Upper lobe of left lung (tissue), 6 donors: ENCODE measurements at regions not wholly inside any gene's neighbourhood (a gene's known extent, or its start where the extent isn't known, plus 50 kb on each side); places are given as distances from the start of the nearest gene placed in this dataset.

Source experiments
- ATAC-seq, 2 donors: fragments of 200-7000 bp; cut with Tn5 transposase; one replicate each; pipeline ENCODE4 v1.9.1; 2022; ENCODE audit warnings: mild to moderate bottlenecking in 2 of 2, moderate library complexity in 2 of 2; ENCODE audit not compliant: low FRiP score in 2 of 2
- DNase-seq, 2 donors: peaks; one replicate each; pipeline ENCODE4 v3.0.0-alpha.2; 2019 to 2020
- H3K27ac ChIP-seq, 4 donors: fragments of 200-600 bp; sonication (generic); one replicate each; pipeline ENCODE4 v1.5.1; 2016 to 2019
- H3K27me3 ChIP-seq, 4 donors: fragments of 200-600 bp; sonication (generic); one replicate each; pipeline ENCODE4 v1.5.1; 2017 to 2019
- H3K36me3 ChIP-seq, 4 donors: fragments of 200-600 bp; sonication (generic); one replicate each; pipeline ENCODE4 v1.5.1; 2016 to 2019
- H3K4me1 ChIP-seq, 4 donors: fragments of 200-600 bp; sonication (generic); one replicate each; pipeline ENCODE4 v1.5.1; 2018 to 2019
- H3K4me3 ChIP-seq, 4 donors: fragments of 200-600 bp; sonication (generic); one replicate each; pipeline ENCODE4 v1.5.1; 2017 to 2019; ENCODE audit warnings: mild to moderate bottlenecking in 2 of 4, moderate library complexity in 1 of 4
- H3K9me3 ChIP-seq, 4 donors: fragments of 200-600 bp; sonication (generic); one replicate each; pipeline ENCODE4 v1.5.1; 2018 to 2019
- CTCF ChIP-seq, 6 experiments: fragments of 450-650 bp in 4 of 6; fragments of 200-600 bp in 2 of 6; sonication (generic) in 2 of 6; IDR thresholded peaks; one replicate each; pipeline ENCODE4 v1.5.1; 2016 to 2019; ENCODE audit warnings: antibody characterized with exemption in 6 of 6
- EP300 ChIP-seq, 4 donors: sonication (generic); formaldehyde crosslinking; IDR thresholded peaks; one replicate each; pipeline ENCODE4 v1.5.1; 2017; ENCODE audit warnings: antibody characterized with exemption in 4 of 4, control low read depth in 2 of 4
- POLR2A ChIP-seq, 4 donors: fragments of 450-650 bp; IDR thresholded peaks; one replicate each; pipeline ENCODE4 v1.5.1; 2016 to 2017; ENCODE audit warnings: antibody characterized with exemption in 4 of 4, mild to moderate bottlenecking in 2 of 4
- POLR2AphosphoS5 ChIP-seq, 2 donors: sonication (generic); formaldehyde crosslinking; IDR thresholded peaks; one replicate each; pipeline ENCODE4 v1.5.1; 2017; ENCODE audit warnings: antibody characterized with exemption in 2 of 2
- WGBS, 2 donors: methylation state at CpG; one replicate each; pipeline ENCODE4 v1.1.5; 2017 to 2018; 5-methylcytosine and 5-hydroxymethylcytosine counted together
- donor health status: DM: no; HTN: no; CAD: no; lungs with moderate emphysema.
- donor health status: DM: no; HTN: yes; CAD: no; lungs with severe emphysema.

GRCh38 chr7:21041252-21041651 is 254.6 kb upstream of the SP8 start:
- DNase-seq, result no peak
- H3K9me3 ChIP-seq, result no peaks in the 10 kb centered on the region
- no peaks in the 10 kb centered on the region for H3K27me3 ChIP-seq
- no peak overlapping the region for H3K27ac ChIP-seq
- no peak overlapping the region for H3K4me3 ChIP-seq
- H3K4me1 ChIP-seq, result no peaks in the 10 kb centered on the region
- 84 to 88% methylated on average over 2 of the region's 2 CpGs for WGBS, 2 donors
- TF ChIP-seq EP300 (IDR thresholded peaks at IDR 0.05) (no peak), POLR2A (IDR thresholded peaks at IDR 0.05) (no peak), POLR2AphosphoS5 (IDR thresholded peaks at IDR 0.05) (no peak), CTCF (IDR thresholded peaks at IDR 0.05) (no peak)
- no peaks in the 10 kb centered on the region for H3K36me3 ChIP-seq
- ATAC-seq, result no peak

- no peak for TF ChIP-seq CTCF (IDR thresholded peaks at IDR 0.05)
- TF ChIP-seq POLR2A (IDR thresholded peaks at IDR 0.05), result no peak
- TF ChIP-seq EP300 (IDR thresholded peaks at IDR 0.05), result no peak
- TF ChIP-seq POLR2AphosphoS5 (IDR thresholded peaks at IDR 0.05), result no peak
- Histone ChIP-seq H3K4me3 (no peak overlapping the region), H3K4me1 (no peaks in the 10 kb centered on the region), H3K36me3 (no peaks in the 10 kb centered on the region), H3K9me3 (no peaks in the 10 kb centered on the region), H3K27ac (no peak overlapping the region), H3K27me3 (no peaks in the 10 kb centered on the region)
- 81% methylated on average over 5 of the region's 5 CpGs for WGBS, 2 donors
- DNase-seq (no peak), ATAC-seq (no peak)
These were observed 255.0 kb upstream of the SP8 start for GRCh38 chr7:21041666-21042065.

- DNase-seq (no peak), ATAC-seq (no peak)
- H3K9me3 ChIP-seq, result no peaks in the 10 kb centered on the region
- no peaks in the 10 kb centered on the region for H3K36me3 ChIP-seq
- H3K27me3 ChIP-seq, result no peaks in the 10 kb centered on the region
- no peak overlapping the region for H3K27ac ChIP-seq
- no peak overlapping the region for H3K4me3 ChIP-seq
- TF ChIP-seq POLR2A (IDR thresholded peaks at IDR 0.05) (no peak), CTCF (IDR thresholded peaks at IDR 0.05) (no peak), POLR2AphosphoS5 (IDR thresholded peaks at IDR 0.05) (no peak), EP300 (IDR thresholded peaks at IDR 0.05) (no peak)
- WGBS, 2 donors, result 56 to 62% methylated on average over 4 of the region's 4 CpGs
- no peaks in the 10 kb centered on the region for H3K4me1 ChIP-seq
These were observed 257.7 kb upstream of the SP8 start for GRCh38 chr7:21044384-21044783.

- H3K36me3 ChIP-seq, result no peaks in the 10 kb centered on the region
- H3K4me1 ChIP-seq, result no peaks in the 10 kb centered on the region
- 54 to 57% methylated on average over 10 of the region's 10 CpGs for WGBS, 2 donors
- no peak overlapping the region for H3K27ac ChIP-seq
- TF ChIP-seq EP300 (IDR thresholded peaks at IDR 0.05) (no peak), CTCF (IDR thresholded peaks at IDR 0.05) (no peak), POLR2AphosphoS5 (IDR thresholded peaks at IDR 0.05) (no peak), POLR2A (IDR thresholded peaks at IDR 0.05) (no peak)
- no peak overlapping the region for H3K4me3 ChIP-seq
- no peaks in the 10 kb centered on the region for H3K9me3 ChIP-seq
- ATAC-seq, result no peak
- no peak for DNase-seq
- H3K27me3 ChIP-seq, result no peaks in the 10 kb centered on the region
These were observed 258.4 kb upstream of the SP8 start for GRCh38 chr7:21044913-21045568.

- Histone ChIP-seq H3K9me3 (no peaks in the 10 kb centered on the region), H3K27me3 (no peaks in the 10 kb centered on the region), H3K4me1 (no peaks in the 10 kb centered on the region), H3K36me3 (no peaks in the 10 kb centered on the region), H3K27ac (no peak overlapping the region), H3K4me3 (no peak overlapping the region)
- DNase-seq, result no peak
- ATAC-seq, result no peak
- no peak for TF ChIP-seq POLR2A (IDR thresholded peaks at IDR 0.05)
- TF ChIP-seq CTCF (IDR thresholded peaks at IDR 0.05), result no peak
- no peak for TF ChIP-seq EP300 (IDR thresholded peaks at IDR 0.05)
- no peak for TF ChIP-seq POLR2AphosphoS5 (IDR thresholded peaks at IDR 0.05)
- 79 to 82% methylated on average over 3 of the region's 3 CpGs for WGBS, 2 donors
These were observed 265.2 kb upstream of the SP8 start for GRCh38 chr7:21051865-21052264.
